Transverse colon (tissue), 4 donors: ENCODE measurements at regions not wholly inside any gene's neighbourhood (a gene's known extent, or its start where the extent isn't known, plus 50 kb on each side); places are given as distances from the start of the nearest gene placed in this dataset.

Source experiments
- DNase-seq: peaks from one replicate; pipeline ENCODE4 v3.0.0-alpha.2; 2019
- H3K27ac ChIP-seq, 4 donors: fragments of 200-600 bp; sonication (generic); 2 replicates each; pipeline ENCODE4 v1.5.1; 2016 to 2018; ENCODE audit warnings: inconsistent platforms in 4 of 4
- H3K27me3 ChIP-seq: fragments of 200-600 bp; sonication (generic); 2 replicates; pipeline ENCODE4 v1.5.1; 2017; ENCODE audit warnings: inconsistent platforms
- H3K36me3 ChIP-seq, 4 donors: fragments of 200-600 bp; sonication (generic); 2 replicates each; pipeline ENCODE4 v1.5.1; 2017 to 2019; ENCODE audit warnings: inconsistent platforms in 4 of 4
- H3K4me1 ChIP-seq, 4 donors: fragments of 200-600 bp; sonication (generic); 2 replicates each; pipeline ENCODE4 v1.5.1; 2017 to 2020; ENCODE audit warnings: inconsistent platforms in 4 of 4
- H3K4me3 ChIP-seq, 4 donors: fragments of 200-600 bp; sonication (generic); 1 replicate in 1 of 4; 2 replicates in 3 of 4; pipeline versions ENCODE4 v1.5.1 to v1.6.1; 2017 to 2019; ENCODE audit warnings: inconsistent platforms in 4 of 4
- H3K9me3 ChIP-seq, 2 donors: fragments of 200-600 bp; sonication (generic); 2 replicates each; pipeline ENCODE4 v1.5.1; 2017 to 2019; ENCODE audit warnings: inconsistent platforms in 2 of 2
- EP300 ChIP-seq: sonication (generic); formaldehyde crosslinking; IDR thresholded peaks from one replicate; pipeline ENCODE4 v1.6.1; 2017; ENCODE audit warnings: antibody characterized with exemption, low read depth
- POLR2A ChIP-seq: fragments of 450-650 bp; IDR thresholded peaks from one replicate; pipeline ENCODE4 v1.6.1; 2016; ENCODE audit warnings: antibody characterized with exemption, mild to moderate bottlenecking, moderate library complexity
- POLR2AphosphoS5 ChIP-seq, 3 donors: sonication (generic); formaldehyde crosslinking; IDR thresholded peaks; one replicate each; pipeline ENCODE4 v1.6.1; 2016; ENCODE audit warnings: antibody characterized with exemption in 3 of 3
- whole genome bisulfite sequencing, 2 donors: methylation state at CpG; one replicate each; pipeline ENCODE4 v1.1.5; 2018; ENCODE audit warnings: low coverage in 1 of 2; 5-methylcytosine and 5-hydroxymethylcytosine counted together
- in situ Hi-C, 4 donors: fragments of 200-750 bp; cut with MboI; loops; one replicate each; pipeline versions ENCODE4 v1.15.0 to v1.15.1; 2017; ENCODE audit warnings: low sequenced_read_pairs in 3 of 4, low pct_ligation_motif_present in 1 of 4, low pct_unique_long_range_greater_than_20kb in 1 of 4
- intact Hi-C: fragments of 100-400 bp; cut with DNase I; formaldehyde crosslinking; loops from one replicate; pipeline ENCODE4 v1.15.1; 2023; ENCODE audit warnings: low total_unique reads
- TF ChIP-seq, protein P1 (sequence below), 5 experiments: fragments of 200-600 bp in 3 of 5; fragments of 450-650 bp in 2 of 5; sonication (generic) in 3 of 5; IDR thresholded peaks; 1 replicate in 2 of 5; 2 replicates in 3 of 5; pipeline ENCODE4 v1.5.1; 2016 to 2017; ENCODE audit warnings: antibody characterized with exemption in 5 of 5, inconsistent platforms in 3 of 5, mild to moderate bottlenecking in 2 of 5, moderate library complexity in 1 of 5

DNA sequence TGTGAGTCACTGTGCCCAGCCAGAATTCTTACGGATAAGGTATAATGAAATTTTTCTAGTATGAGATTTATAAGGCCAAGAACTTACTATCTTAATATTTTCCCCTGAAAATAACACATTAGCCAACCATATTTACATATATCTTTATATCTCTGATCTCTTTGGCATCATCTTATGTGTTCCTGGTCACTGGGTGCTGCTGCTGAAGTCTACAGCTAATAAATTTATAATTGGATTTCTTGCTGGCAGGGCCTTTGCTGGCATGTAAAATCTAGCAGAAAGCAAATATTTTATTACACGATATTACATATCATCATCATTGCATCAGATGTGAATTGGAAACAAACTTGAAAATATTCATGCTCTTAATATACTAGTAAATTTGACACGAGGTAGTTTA lies 590.7 kb downstream of the ANXA1 start:
- in situ Hi-C loops: no loop called here
- Histone ChIP-seq H3K36me3 (no peaks in the 10 kb centered on the region), H3K9me3 (no peaks in the 10 kb centered on the region), H3K27ac (no peak overlapping the region), H3K4me1 (no peaks in the 10 kb centered on the region), H3K27me3 (no peaks in the 10 kb centered on the region), H3K4me3 (no peak overlapping the region)
- TF ChIP-seq, protein P1, sequence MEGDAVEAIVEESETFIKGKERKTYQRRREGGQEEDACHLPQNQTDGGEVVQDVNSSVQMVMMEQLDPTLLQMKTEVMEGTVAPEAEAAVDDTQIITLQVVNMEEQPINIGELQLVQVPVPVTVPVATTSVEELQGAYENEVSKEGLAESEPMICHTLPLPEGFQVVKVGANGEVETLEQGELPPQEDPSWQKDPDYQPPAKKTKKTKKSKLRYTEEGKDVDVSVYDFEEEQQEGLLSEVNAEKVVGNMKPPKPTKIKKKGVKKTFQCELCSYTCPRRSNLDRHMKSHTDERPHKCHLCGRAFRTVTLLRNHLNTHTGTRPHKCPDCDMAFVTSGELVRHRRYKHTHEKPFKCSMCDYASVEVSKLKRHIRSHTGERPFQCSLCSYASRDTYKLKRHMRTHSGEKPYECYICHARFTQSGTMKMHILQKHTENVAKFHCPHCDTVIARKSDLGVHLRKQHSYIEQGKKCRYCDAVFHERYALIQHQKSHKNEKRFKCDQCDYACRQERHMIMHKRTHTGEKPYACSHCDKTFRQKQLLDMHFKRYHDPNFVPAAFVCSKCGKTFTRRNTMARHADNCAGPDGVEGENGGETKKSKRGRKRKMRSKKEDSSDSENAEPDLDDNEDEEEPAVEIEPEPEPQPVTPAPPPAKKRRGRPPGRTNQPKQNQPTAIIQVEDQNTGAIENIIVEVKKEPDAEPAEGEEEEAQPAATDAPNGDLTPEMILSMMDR (IDR thresholded peaks at IDR 0.05): no peak
- TF ChIP-seq POLR2A (no peak), EP300 (no peak), POLR2AphosphoS5 (IDR thresholded peaks at IDR 0.05) (no peak)
- WGBS, 2 donors: 62 to 73% methylated on average over 3 of the region's 3 CpGs
- intact Hi-C loops: no loop called here
- no peak for DNase-seq

DNA sequence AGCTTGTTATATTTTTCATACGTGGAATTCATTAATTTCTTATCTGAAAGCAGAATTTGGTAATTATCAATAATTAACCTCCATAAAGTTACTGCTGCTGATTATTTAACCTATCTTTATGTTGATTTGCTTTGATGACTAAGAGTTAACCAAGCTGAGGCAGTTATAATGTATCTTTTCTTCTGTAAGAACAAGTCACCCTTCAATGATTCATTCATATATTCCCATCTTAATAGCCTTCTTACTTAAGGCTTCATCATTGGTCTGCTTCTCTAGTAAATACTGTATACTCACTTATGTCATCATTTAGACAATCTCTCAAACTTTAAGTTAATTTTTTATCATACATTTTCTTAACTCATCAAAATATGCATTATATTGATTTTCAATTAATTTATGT lies 592.2 kb downstream of the ANXA1 start:
- WGBS, 2 donors: 33 to 45% methylated on average over 1 of the region's 1 CpG
- no peak overlapping the region for H3K4me3 ChIP-seq
- TF ChIP-seq EP300 (no peak), POLR2A (no peak), POLR2AphosphoS5 (IDR thresholded peaks at IDR 0.05) (no peak)
- TF ChIP-seq, protein P1 (IDR thresholded peaks at IDR 0.05): no peak
- in situ Hi-C loops (no loop called here), intact Hi-C loops (no loop called here)
- no peaks in the 10 kb centered on the region for H3K27me3 ChIP-seq
- no peak overlapping the region for H3K27ac ChIP-seq
- no peak for DNase-seq
- no peaks in the 10 kb centered on the region for H3K9me3 ChIP-seq
- no peaks in the 10 kb centered on the region for H3K36me3 ChIP-seq
- no peaks in the 10 kb centered on the region for H3K4me1 ChIP-seq

DNA sequence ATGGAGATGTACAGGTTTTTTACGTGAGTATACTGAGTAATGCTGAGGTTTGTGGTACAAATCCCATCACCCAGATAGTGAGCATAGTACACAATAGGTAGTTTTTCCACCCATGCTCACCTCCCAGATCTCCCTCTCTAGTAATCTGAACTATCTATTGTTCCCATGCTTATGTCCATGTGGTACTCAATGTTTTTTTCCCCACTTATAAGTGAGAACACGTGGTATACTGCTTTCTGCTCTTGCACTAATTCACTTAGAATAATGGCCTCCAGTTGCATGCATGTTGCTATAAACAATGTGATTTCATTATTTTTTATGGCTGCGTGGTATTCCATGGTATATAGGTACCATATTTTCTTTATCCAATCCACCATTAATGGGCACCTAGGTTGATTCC lies 593.9 kb downstream of the ANXA1 start:
- no peaks in the 10 kb centered on the region for H3K4me1 ChIP-seq
- TF ChIP-seq POLR2AphosphoS5 (IDR thresholded peaks at IDR 0.05): no peak
- no peak for TF ChIP-seq EP300
- TF ChIP-seq, protein P1 (IDR thresholded peaks at IDR 0.05): no peak
- TF ChIP-seq POLR2A: no peak
- WGBS, 2 donors: 80 to 84% methylated on average over 3 of the region's 3 CpGs
- no peak for DNase-seq
- no peaks in the 10 kb centered on the region for H3K9me3 ChIP-seq
- H3K27ac ChIP-seq: no peak overlapping the region
- H3K27me3 ChIP-seq: no peaks in the 10 kb centered on the region
- H3K4me3 ChIP-seq: no peak overlapping the region
- in situ Hi-C loops: no loop called here
- H3K36me3 ChIP-seq: no peaks in the 10 kb centered on the region
- intact Hi-C loops: no loop called here

DNA sequence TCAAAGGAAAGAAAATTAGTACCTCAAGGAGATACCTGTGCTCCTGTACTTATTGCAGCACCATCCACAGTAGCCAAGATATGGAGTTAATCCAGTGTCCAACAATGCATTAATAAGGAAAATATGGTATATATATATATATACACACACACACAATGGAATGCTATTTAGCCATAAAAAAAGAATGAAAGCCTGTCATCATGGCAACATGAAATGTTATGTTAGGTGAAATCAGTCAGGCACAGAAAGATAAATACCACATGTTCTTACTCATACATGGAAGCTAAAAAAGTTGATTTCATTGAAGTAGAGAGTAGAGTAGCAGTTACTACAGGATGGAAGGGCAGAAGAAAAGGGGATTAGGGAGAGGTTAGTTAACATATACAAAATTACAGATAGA lies 601.5 kb downstream of the ANXA1 start:
- intact Hi-C loops: no loop called here
- Histone ChIP-seq H3K27ac (no peak overlapping the region), H3K36me3 (no peaks in the 10 kb centered on the region), H3K27me3 (no peaks in the 10 kb centered on the region), H3K9me3 (no peaks in the 10 kb centered on the region), H3K4me1 (no peaks in the 10 kb centered on the region), H3K4me3 (no peak overlapping the region)
- in situ Hi-C loops: no loop called here
- TF ChIP-seq, protein P1 (IDR thresholded peaks at IDR 0.05): no peak
- no peak for TF ChIP-seq POLR2A
- DNase-seq: no peak
